CMK (cell line): ENCODE measurements at regions not wholly inside any gene's neighbourhood (a gene's known extent, or its start where the extent isn't known, plus 50 kb on each side); places are given as distances from the start of the nearest gene placed in this dataset.

Experiments
- DNase-seq: peaks from one replicate; pipeline ENCODE4 v3.0.0-alpha.2; 2010; ENCODE audit warnings: low read depth

- peak; percentile 2 for DNase-seq
Observed at GRCh38 chr6:113642714-113643406, 214.3 kb upstream of the MARCKS start.

GRCh38 chr6:113643407-113643770 lies 213.8 kb upstream of the MARCKS start:
- DNase-seq = no peak

GRCh38 chr6:113644861-113645575 lies 212.1 kb upstream of the MARCKS start:
- no peak for DNase-seq

- no peak for DNase-seq
Observed at GRCh38 chr6:113645576-113645970, 211.6 kb upstream of the MARCKS start.

GRCh38 chr6:113645986-113646385 lies 211.2 kb upstream of the MARCKS start:
- no peak for DNase-seq

- no peak for DNase-seq
Observed at GRCh38 chr6:113646701-113647100, 210.4 kb upstream of the MARCKS start.

GRCh38 chr6:113647143-113647889 lies 209.8 kb upstream of the MARCKS start:
- DNase-seq = no peak

GRCh38 chr6:113648698-113649097 lies 208.4 kb upstream of the MARCKS start:
- DNase-seq = no peak

GRCh38 chr6:113649276-113649675 lies 207.9 kb upstream of the MARCKS start:
- DNase-seq = no peak

- DNase-seq = no peak
Observed at GRCh38 chr6:113649880-113650609, 207.1 kb upstream of the MARCKS start.

GRCh38 chr6:113650610-113650979 lies 206.6 kb upstream of the MARCKS start:
- DNase-seq = no peak

GRCh38 chr6:113651120-113651519 lies 206.0 kb upstream of the MARCKS start:
- no peak for DNase-seq

- no peak for DNase-seq
Observed at GRCh38 chr6:113651920-113652319, 205.2 kb upstream of the MARCKS start.

GRCh38 chr6:113653275-113653674 lies 203.9 kb upstream of the MARCKS start:
- no peak for DNase-seq

GRCh38 chr6:113654396-113654795 lies 202.7 kb upstream of the MARCKS start:
- no peak for DNase-seq

- no peak for DNase-seq
Observed at GRCh38 chr6:113655761-113656160, 201.4 kb upstream of the MARCKS start.

- no peak for DNase-seq
Observed at GRCh38 chr6:113659762-113660404, 197.3 kb upstream of the MARCKS start.

GRCh38 chr6:113660819-113661218 lies 196.3 kb upstream of the MARCKS start:
- no peak for DNase-seq

- no peak for DNase-seq
Observed at GRCh38 chr6:113662093-113662665, 195.0 kb upstream of the MARCKS start.

- DNase-seq = no peak
Observed at GRCh38 chr6:113662688-113663333, 194.3 kb upstream of the MARCKS start.

GRCh38 chr6:113664909-113665308 lies 192.2 kb upstream of the MARCKS start:
- no peak for DNase-seq
